Kidney epithelial cell (primary cell): ENCODE measurements at regions not wholly inside any gene's neighbourhood (a gene's known extent, or its start where the extent isn't known, plus 50 kb on each side); places are given as distances from the start of the nearest gene placed in this dataset.
"Not testable (repeated sequence)": the region's sequence is repeated elsewhere in the genome, so short reads cannot be mapped to it uniquely, and the experiment has no call there.

ENCODE experiments used
- DNase-seq: peaks from one replicate; pipeline ENCODE4 v3.0.0-alpha.2; 2010; ENCODE audit warnings: low read depth
- H3K27me3 ChIP-seq: 2 replicates; pipeline ENCODE4 v1.6.0; 2011; ENCODE audit warnings: low read length; ENCODE audit not compliant: control insufficient read depth, insufficient read depth
- H3K36me3 ChIP-seq: 2 replicates; pipeline ENCODE4 v1.5.1; 2011; ENCODE audit warnings: low read length; ENCODE audit not compliant: control insufficient read depth, insufficient read depth
- H3K4me3 ChIP-seq: 2 replicates; pipeline ENCODE4 v1.5.1; 2011; ENCODE audit warnings: low read depth, mild to moderate bottlenecking, control low read depth, low read length
- CTCF ChIP-seq: IDR thresholded peaks from 2 replicates; pipeline ENCODE4 v1.5.1; 2011; ENCODE audit warnings: mild to moderate bottlenecking, moderate library complexity, low read length, control low read depth, inconsistent platforms; ENCODE audit not compliant: insufficient read depth, poor library complexity, severe bottlenecking

GRCh38 chr7:112958775-112959174, 127.9 kb downstream of the GPR85 start:
- no peak for TF ChIP-seq CTCF

GRCh38 chr7:112957901-112958300, 128.7 kb downstream of the GPR85 start:
- Histone ChIP-seq H3K27me3 (no peaks in the 10 kb centered on the region), H3K36me3 (no peaks in the 10 kb centered on the region), H3K4me3 (no peak overlapping the region)
- TF ChIP-seq CTCF, result no peak
- no peak for DNase-seq

More at GRCh38 chr7:112958775-112959174, 127.9 kb downstream of the GPR85 start:
- no peak overlapping the region for H3K4me3 ChIP-seq
- H3K27me3 ChIP-seq, result no peaks in the 10 kb centered on the region
- DNase-seq, result no peak
- no peaks in the 10 kb centered on the region for H3K36me3 ChIP-seq

- DNase-seq, H3K4me3 ChIP-seq, H3K36me3 ChIP-seq, H3K27me3 ChIP-seq: not testable (repeated sequence)
Measured at GRCh38 chr7:112953031-112953430, 133.6 kb downstream of the GPR85 start.

- no peak for TF ChIP-seq CTCF
- DNase-seq, result no peak
- Histone ChIP-seq H3K4me3 (no peak overlapping the region), H3K27me3 (no peaks in the 10 kb centered on the region), H3K36me3 (no peaks in the 10 kb centered on the region)
Measured at GRCh38 chr7:112951070-112951469, 135.6 kb downstream of the GPR85 start.

GRCh38 chr7:112949682-112950081, 136.9 kb downstream of the GPR85 start:
- not testable (repeated sequence) for H3K27me3 ChIP-seq, H3K36me3 ChIP-seq, H3K4me3 ChIP-seq

GRCh38 chr7:112946350-112946749, 140.3 kb downstream of the GPR85 start:
- Histone ChIP-seq H3K27me3 (no peaks in the 10 kb centered on the region), H3K36me3 (no peaks in the 10 kb centered on the region), H3K4me3 (no peak overlapping the region)
- no peak for DNase-seq
- TF ChIP-seq CTCF, result no peak

More at GRCh38 chr7:112949682-112950081, 136.9 kb downstream of the GPR85 start:
- DNase-seq, result not testable (repeated sequence)

GRCh38 chr7:112945046-112945445, 141.6 kb downstream of the GPR85 start:
- Histone ChIP-seq H3K27me3 (no peaks in the 10 kb centered on the region), H3K4me3 (no peak overlapping the region), H3K36me3 (no peaks in the 10 kb centered on the region)
- no peak for TF ChIP-seq CTCF
- no peak for DNase-seq
